Vagina (tissue), 2 donors: ENCODE measurements at regions not wholly inside any gene's neighbourhood (a gene's known extent, or its start where the extent isn't known, plus 50 kb on each side); places are given as distances from the start of the nearest gene placed in this dataset.

Experiments used
- POLR2A ChIP-seq, 2 donors: fragments of 450-650 bp; IDR thresholded peaks; one replicate each; pipeline ENCODE4 v1.6.1; 2017; ENCODE audit warnings: antibody characterized with exemption in 2 of 2, mild to moderate bottlenecking in 2 of 2, moderate library complexity in 2 of 2
- POLR2AphosphoS5 ChIP-seq, 2 donors: sonication (generic); formaldehyde crosslinking; IDR thresholded peaks; one replicate each; pipeline ENCODE4 v1.9.0; 2017; ENCODE audit warnings: antibody characterized with exemption in 2 of 2, mild to moderate bottlenecking in 2 of 2, low read depth in 1 of 2; ENCODE audit not compliant: insufficient read depth in 1 of 2
- TF ChIP-seq, protein P1 (sequence below), 3 experiments: fragments of 450-650 bp in 2 of 3; fragments of 200-600 bp in 1 of 3; sonication (generic) in 1 of 3; IDR thresholded peaks; one replicate each; pipeline ENCODE4 v1.5.1; 2017 to 2019; ENCODE audit warnings: antibody characterized with exemption in 3 of 3, mild to moderate bottlenecking in 2 of 3, moderate library complexity in 2 of 3

DNA sequence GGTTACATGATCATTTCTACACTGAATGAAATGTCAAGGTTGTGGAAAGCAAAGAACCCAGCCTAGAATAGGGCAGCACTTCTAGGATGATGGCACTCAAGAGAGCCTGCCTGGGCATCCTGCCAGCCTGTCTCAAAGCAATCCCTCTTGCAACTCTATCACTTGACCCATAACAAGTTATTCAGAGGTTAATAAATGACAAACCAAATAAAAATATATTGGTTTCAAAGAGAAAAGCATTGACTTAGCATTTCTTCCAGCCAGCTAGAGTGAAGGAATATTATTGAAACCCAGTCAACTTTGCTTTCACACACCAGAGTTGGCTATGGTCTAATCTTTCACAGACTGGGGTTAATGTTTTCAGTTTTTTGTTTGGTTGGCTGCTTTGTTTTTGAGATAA lies 214.6 kb upstream of the UBE2E2 start:
- TF ChIP-seq POLR2A (IDR thresholded peaks at IDR 0.05) (no peak), POLR2AphosphoS5 (IDR thresholded peaks at IDR 0.05; ENCODE audit: insufficient read depth in 1 of 2, low read depth in 1 of 2) (no peak)
- TF ChIP-seq, protein P1, sequence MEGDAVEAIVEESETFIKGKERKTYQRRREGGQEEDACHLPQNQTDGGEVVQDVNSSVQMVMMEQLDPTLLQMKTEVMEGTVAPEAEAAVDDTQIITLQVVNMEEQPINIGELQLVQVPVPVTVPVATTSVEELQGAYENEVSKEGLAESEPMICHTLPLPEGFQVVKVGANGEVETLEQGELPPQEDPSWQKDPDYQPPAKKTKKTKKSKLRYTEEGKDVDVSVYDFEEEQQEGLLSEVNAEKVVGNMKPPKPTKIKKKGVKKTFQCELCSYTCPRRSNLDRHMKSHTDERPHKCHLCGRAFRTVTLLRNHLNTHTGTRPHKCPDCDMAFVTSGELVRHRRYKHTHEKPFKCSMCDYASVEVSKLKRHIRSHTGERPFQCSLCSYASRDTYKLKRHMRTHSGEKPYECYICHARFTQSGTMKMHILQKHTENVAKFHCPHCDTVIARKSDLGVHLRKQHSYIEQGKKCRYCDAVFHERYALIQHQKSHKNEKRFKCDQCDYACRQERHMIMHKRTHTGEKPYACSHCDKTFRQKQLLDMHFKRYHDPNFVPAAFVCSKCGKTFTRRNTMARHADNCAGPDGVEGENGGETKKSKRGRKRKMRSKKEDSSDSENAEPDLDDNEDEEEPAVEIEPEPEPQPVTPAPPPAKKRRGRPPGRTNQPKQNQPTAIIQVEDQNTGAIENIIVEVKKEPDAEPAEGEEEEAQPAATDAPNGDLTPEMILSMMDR (IDR thresholded peaks at IDR 0.05) = no peak
